A549 (cell line): ENCODE measurements at regions not wholly inside any gene's neighbourhood (a gene's known extent, or its start where the extent isn't known, plus 50 kb on each side); places are given as distances from the start of the nearest gene placed in this dataset.

Experiments
- ATAC-seq, 2 experiments: fragments of 200-7000 bp in 1 of 2; fragments of >200 bp in 1 of 2; cut with Nextera tagmentation in 1 of 2; cut with Tn5 transposase in 1 of 2; 3 replicates each; pipeline versions ENCODE4 v1.8.0 to v1.9.1; 2018 to 2020; ENCODE audit warnings: mild to moderate bottlenecking in 1 of 2, moderate library complexity in 1 of 2
- CTCF ChIA-PET: fragments of 300-600 bp; sonication (Branson Sonifier 250); formaldehyde crosslinking; extraction: SDS; loops from one replicate; lab custom pipeline; 2021; ENCODE audit warnings: antibody characterized with exemption, inconsistent platforms; lab: Yijun Ruan, JAX
- POLR2A ChIA-PET: fragments of 350-600 bp; formaldehyde crosslinking; extraction: SDS; loops from one replicate; lab custom pipeline; 2021; ENCODE audit warnings: antibody characterized with exemption, inconsistent platforms; lab: Yijun Ruan, JAX
- DNase-seq, 2 experiments: peaks; one replicate each; pipeline versions ENCODE4 v3.0.0 to v3.0.0-alpha.2; 2011 to 2016; ENCODE audit warnings: low read depth in 1 of 2, low spot score in 1 of 2
- FAIRE-seq: peaks from 2 replicates; lab custom pipeline; 2011; peaks lifted over from hg19 to GRCh38; lab: Jason Lieb, UNC
- H3K27ac ChIP-seq, 2 experiments: fragments of >200 bp; sonication (Bioruptor Twin); formaldehyde crosslinking; 3 replicates each; pipeline ENCODE4 v1.5.1; 2016 to 2017
- H3K4me1 ChIP-seq: fragments of >200 bp; sonication (Bioruptor Twin); formaldehyde crosslinking; 3 replicates; pipeline ENCODE4 v1.6.1; 2016
- H3K4me2 ChIP-seq: fragments of >200 bp; sonication (Bioruptor Twin); formaldehyde crosslinking; 3 replicates; pipeline ENCODE4 v1.6.1; 2016
- H3K4me3 ChIP-seq: fragments of >200 bp; sonication (Bioruptor Twin); formaldehyde crosslinking; 3 replicates; pipeline ENCODE4 v1.5.1; 2016
- H3K9me3 ChIP-seq: fragments of >200 bp; sonication (Bioruptor Twin); formaldehyde crosslinking; 3 replicates; pipeline ENCODE4 v1.6.1; 2016
- ATOH8 ChIP-seq: fragments of 250-450 bp; sonication (Bioruptor Pico); IDR thresholded peaks from 2 replicates; pipeline ENCODE4 v1.5.0; 2020; ENCODE audit warnings: low read depth, mild to moderate bottlenecking, moderate library complexity
- BHLHE40 ChIP-seq: IDR thresholded peaks from 2 replicates; pipeline ENCODE4 v1.6.1; 2012; ENCODE audit warnings: low read depth, low read length, inconsistent platforms
- CBX2 ChIP-seq: fragments of 200-600 bp; sonication (generic); IDR thresholded peaks from 2 replicates; pipeline ENCODE4 v1.6.1; 2016; ENCODE audit warnings: low read depth, mild to moderate bottlenecking, borderline replicate concordance
- CEBPB ChIP-seq, 2 experiments: fragments of >200 bp in 1 of 2; sonication (Bioruptor Twin) in 1 of 2; formaldehyde crosslinking in 1 of 2; IDR thresholded peaks; 2 replicates each; pipeline ENCODE4 v1.6.1; 2012 to 2016
- EHF ChIP-seq: fragments of 250-450 bp; sonication (Bioruptor Pico); IDR thresholded peaks from 2 replicates; pipeline ENCODE4 v1.5.0; 2020; ENCODE audit warnings: mild to moderate bottlenecking
- EHMT2 ChIP-seq: fragments of 200-600 bp; sonication (generic); IDR thresholded peaks from 2 replicates; pipeline ENCODE4 v1.6.1; 2016; ENCODE audit warnings: antibody characterized with exemption, low read depth, mild to moderate bottlenecking, moderate library complexity
- FOSB ChIP-seq: fragments of 250-450 bp; sonication (Bioruptor Pico); IDR thresholded peaks from 2 replicates; pipeline ENCODE4 v1.5.0; 2020; ENCODE audit warnings: mild to moderate bottlenecking, moderate library complexity
- GATA3 ChIP-seq: IDR thresholded peaks from 2 replicates; pipeline ENCODE4 v1.6.1; 2012; ENCODE audit warnings: borderline replicate concordance
- HES2 ChIP-seq: fragments of >200 bp; sonication (Bioruptor Twin); formaldehyde crosslinking; IDR thresholded peaks from 2 replicates; pipeline ENCODE4 v1.6.1; 2016
- HOXB13 ChIP-seq: fragments of 250-450 bp; sonication (Bioruptor Pico); IDR thresholded peaks from 2 replicates; pipeline ENCODE4 v1.5.0; 2020; ENCODE audit warnings: low read depth, mild to moderate bottlenecking, moderate library complexity
- HOXB5 ChIP-seq: fragments of 250-450 bp; sonication (Bioruptor Pico); IDR thresholded peaks from 2 replicates; pipeline ENCODE4 v1.5.0; 2020; ENCODE audit warnings: mild to moderate bottlenecking, moderate library complexity
- MAX ChIP-seq: IDR thresholded peaks from 2 replicates; pipeline ENCODE4 v1.6.1; 2012
- NFE2L2 ChIP-seq: fragments of 150-350 bp; conservative IDR thresholded peaks from 2 replicates; pipeline ENCODE4 v1.6.1; 2014; ENCODE audit warnings: low read length
- NPAS2 ChIP-seq: fragments of 250-450 bp; sonication (Bioruptor Pico); IDR thresholded peaks from 2 replicates; pipeline ENCODE4 v1.8.0; 2022; ENCODE audit warnings: mild to moderate bottlenecking, moderate library complexity, borderline replicate concordance
- PHF8 ChIP-seq: fragments of 200-600 bp; sonication (generic); IDR thresholded peaks from 2 replicates; pipeline ENCODE4 v1.6.1; 2016; ENCODE audit warnings: low read depth, mild to moderate bottlenecking, antibody characterized with exemption, moderate library complexity, borderline replicate concordance
- RCOR1 ChIP-seq: fragments of 150-350 bp; IDR thresholded peaks from 2 replicates; pipeline ENCODE4 v1.6.1; 2014; ENCODE audit warnings: antibody characterized with exemption, low read length, low read depth
- RNF2 ChIP-seq: fragments of 200-600 bp; sonication (generic); IDR thresholded peaks from 2 replicates; pipeline ENCODE4 v1.6.1; 2016; ENCODE audit warnings: low read depth, mild to moderate bottlenecking, antibody characterized with exemption, moderate library complexity, borderline replicate concordance
- SREBF2 ChIP-seq: fragments of 450-650 bp; IDR thresholded peaks from 2 replicates; pipeline ENCODE4 v1.6.1; 2014; ENCODE audit warnings: mild to moderate bottlenecking, moderate library complexity
- TP53 ChIP-seq: fragments of 250-450 bp; sonication (Bioruptor Pico); IDR thresholded peaks from 2 replicates; pipeline ENCODE4 v1.5.0; 2021; ENCODE audit warnings: mild to moderate bottlenecking, moderate library complexity
- ZC3H11A ChIP-seq: fragments of 450-650 bp; IDR thresholded peaks from 2 replicates; pipeline ENCODE4 v1.6.1; 2014; ENCODE audit warnings: antibody characterized with exemption, mild to moderate bottlenecking
- WGBS: methylation state at CpG from one replicate; pipeline ENCODE4 v1.1.6; 2017; ENCODE audit errors: missing lambda C conversion rate; 5-methylcytosine and 5-hydroxymethylcytosine counted together
- TF ChIP-seq, protein P1 (sequence below): fragments of >200 bp; sonication (Bioruptor Twin); formaldehyde crosslinking; IDR thresholded peaks from 3 replicates; pipeline ENCODE4 v1.5.1; 2016
- TF ChIP-seq, protein P2 (sequence below): fragments of 450-650 bp; IDR thresholded peaks from 2 replicates; pipeline ENCODE4 v1.6.1; 2014; ENCODE audit warnings: antibody characterized with exemption
- TF ChIP-seq, protein P3 (sequence below): fragments of >200 bp; sonication (Bioruptor Twin); formaldehyde crosslinking; IDR thresholded peaks from 3 replicates; pipeline ENCODE4 v1.6.1; 2016

DNA sequence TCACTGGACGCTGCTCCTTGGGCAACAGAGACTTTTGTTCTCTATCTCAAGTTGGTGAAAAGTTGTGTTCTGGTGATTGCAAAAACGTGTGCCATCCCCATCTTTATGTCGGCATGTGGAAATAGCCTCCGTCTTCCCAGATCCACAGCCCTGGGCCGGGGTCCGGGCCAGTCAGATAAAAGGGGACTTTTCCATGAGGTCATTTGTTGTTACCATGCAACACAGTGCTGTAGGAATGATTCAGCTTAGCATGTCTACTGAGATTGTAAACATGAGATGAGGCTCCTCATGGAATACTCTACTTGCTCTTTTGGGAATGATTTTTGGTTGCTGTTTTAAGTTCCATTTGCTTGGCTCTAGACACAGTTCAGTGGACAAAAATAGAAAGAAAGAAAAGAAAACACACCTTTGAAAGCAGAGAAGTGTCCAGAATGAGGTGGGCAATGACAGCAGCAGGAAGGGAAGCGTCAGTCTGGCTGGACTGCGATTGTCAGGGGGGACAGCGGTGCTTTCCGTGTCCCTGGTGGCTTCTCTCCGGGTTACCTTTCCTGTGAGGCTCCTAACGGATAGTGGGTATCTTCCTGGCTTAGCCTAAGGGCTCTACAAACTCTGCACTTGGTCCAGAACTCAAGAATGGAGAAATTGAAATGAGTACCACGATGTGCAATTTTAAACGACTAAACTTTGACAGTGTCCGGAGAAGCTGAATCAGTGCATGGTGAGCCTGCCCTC lies 91.6 kb downstream of the TEX29 start:
- ATAC-seq, result no peak
- Histone ChIP-seq H3K9me3 (no peaks in the 10 kb centered on the region), H3K4me1 (no peaks in the 10 kb centered on the region), H3K4me3 (no peak overlapping the region), H3K4me2 (no peak overlapping the region), H3K27ac (no peak overlapping the region)
- WGBS, result 45% methylated on average over 10 of the region's 15 CpGs
- ChIA-PET POLR2A (no interaction called here), CTCF (no interaction called here)
- TF ChIP-seq GATA3 (no peak), BHLHE40 (no peak), PHF8 (no peak), EHF (CRISPR knock-in tag) (no peak), FOSB (CRISPR knock-in tag) (no peak), HES2 (no peak), HOXB13 (no peak), NPAS2 (CRISPR knock-in tag) (no peak)
- TF ChIP-seq, protein P1, sequence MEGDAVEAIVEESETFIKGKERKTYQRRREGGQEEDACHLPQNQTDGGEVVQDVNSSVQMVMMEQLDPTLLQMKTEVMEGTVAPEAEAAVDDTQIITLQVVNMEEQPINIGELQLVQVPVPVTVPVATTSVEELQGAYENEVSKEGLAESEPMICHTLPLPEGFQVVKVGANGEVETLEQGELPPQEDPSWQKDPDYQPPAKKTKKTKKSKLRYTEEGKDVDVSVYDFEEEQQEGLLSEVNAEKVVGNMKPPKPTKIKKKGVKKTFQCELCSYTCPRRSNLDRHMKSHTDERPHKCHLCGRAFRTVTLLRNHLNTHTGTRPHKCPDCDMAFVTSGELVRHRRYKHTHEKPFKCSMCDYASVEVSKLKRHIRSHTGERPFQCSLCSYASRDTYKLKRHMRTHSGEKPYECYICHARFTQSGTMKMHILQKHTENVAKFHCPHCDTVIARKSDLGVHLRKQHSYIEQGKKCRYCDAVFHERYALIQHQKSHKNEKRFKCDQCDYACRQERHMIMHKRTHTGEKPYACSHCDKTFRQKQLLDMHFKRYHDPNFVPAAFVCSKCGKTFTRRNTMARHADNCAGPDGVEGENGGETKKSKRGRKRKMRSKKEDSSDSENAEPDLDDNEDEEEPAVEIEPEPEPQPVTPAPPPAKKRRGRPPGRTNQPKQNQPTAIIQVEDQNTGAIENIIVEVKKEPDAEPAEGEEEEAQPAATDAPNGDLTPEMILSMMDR, result no peak
- DNase-seq, result no peak
- no peak for FAIRE-seq

DNA sequence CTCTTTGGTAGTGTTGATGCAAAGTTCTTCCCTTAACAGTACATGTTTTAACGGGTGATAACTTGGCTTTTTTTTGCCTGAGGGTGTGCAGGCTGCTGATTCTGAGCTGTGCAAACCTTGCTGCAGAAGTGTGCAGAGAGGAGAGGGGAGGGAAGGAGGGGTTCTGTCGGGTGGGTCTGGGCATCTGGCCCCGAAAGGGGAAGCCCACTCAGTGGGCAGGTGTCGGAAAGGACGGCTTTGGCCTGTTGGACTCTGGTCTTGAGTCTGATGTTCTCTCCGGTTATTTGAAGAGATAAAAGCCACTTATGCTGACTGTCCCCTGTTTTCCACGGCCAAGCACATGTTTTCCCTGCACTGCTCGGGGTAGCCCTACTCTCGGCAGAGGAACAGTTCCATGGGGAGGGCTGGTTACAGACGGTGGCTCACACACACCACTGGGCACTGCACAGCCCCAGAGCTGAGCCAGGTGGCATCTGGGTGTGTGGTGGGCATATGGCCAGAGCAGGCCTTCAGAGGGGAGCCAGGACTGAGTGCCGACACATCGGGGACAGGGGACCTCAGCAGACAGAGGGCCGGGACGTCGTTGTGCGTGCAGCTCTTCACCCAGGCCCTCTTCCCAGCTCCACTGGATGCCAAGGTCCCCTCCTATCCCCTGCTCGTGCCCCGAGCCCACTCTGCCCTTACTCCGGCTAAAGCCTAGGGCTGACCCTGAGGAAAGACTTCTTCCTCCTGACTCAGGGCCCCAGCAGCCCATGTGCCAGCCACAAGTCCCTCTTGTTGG lies 93.2 kb downstream of the TEX29 start:
- no peaks in the 10 kb centered on the region for H3K4me1 ChIP-seq
- no peak for DNase-seq
- H3K9me3 ChIP-seq, result no peaks in the 10 kb centered on the region
- WGBS, result 23% methylated on average over 10 of the region's 19 CpGs
- H3K4me2 ChIP-seq, result no peak overlapping the region
- TF ChIP-seq FOSB (CRISPR knock-in tag) (no peak), ZC3H11A (no peak), EHMT2 (no peak), NPAS2 (CRISPR knock-in tag) (no peak), CBX2 (no peak), MAX (no peak), HOXB5 (CRISPR knock-in tag) (no peak)
- TF ChIP-seq, protein P2, sequence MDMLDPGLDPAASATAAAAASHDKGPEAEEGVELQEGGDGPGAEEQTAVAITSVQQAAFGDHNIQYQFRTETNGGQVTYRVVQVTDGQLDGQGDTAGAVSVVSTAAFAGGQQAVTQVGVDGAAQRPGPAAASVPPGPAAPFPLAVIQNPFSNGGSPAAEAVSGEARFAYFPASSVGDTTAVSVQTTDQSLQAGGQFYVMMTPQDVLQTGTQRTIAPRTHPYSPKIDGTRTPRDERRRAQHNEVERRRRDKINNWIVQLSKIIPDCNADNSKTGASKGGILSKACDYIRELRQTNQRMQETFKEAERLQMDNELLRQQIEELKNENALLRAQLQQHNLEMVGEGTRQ, result no peak
- TF ChIP-seq, protein P3, sequence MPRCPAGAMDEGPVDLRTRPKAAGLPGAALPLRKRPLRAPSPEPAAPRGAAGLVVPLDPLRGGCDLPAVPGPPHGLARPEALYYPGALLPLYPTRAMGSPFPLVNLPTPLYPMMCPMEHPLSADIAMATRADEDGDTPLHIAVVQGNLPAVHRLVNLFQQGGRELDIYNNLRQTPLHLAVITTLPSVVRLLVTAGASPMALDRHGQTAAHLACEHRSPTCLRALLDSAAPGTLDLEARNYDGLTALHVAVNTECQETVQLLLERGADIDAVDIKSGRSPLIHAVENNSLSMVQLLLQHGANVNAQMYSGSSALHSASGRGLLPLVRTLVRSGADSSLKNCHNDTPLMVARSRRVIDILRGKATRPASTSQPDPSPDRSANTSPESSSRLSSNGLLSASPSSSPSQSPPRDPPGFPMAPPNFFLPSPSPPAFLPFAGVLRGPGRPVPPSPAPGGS, result no peak
- H3K27ac ChIP-seq, result no peak overlapping the region
- CTCF ChIA-PET, result interaction anchor here (1.1 kb wide), 1 partner anchor 61 kb away, joined by 3 read pairs; no protein-coding TSS in a partner anchor
- no peak overlapping the region for H3K4me3 ChIP-seq
- POLR2A ChIA-PET, result no interaction called here
- no peak for FAIRE-seq
- no peak for ATAC-seq

GRCh38 chr13:111414341-111414740 lies 93.9 kb downstream of the TEX29 start:
- no peak for DNase-seq
- no peak overlapping the region for H3K27ac ChIP-seq
- 0% methylated on average over 1 of the region's 9 CpGs for WGBS
- no peak for FAIRE-seq
- POLR2A ChIA-PET, result no interaction called here
- no peak overlapping the region for H3K4me3 ChIP-seq
- CTCF ChIA-PET, result interaction anchor here (1.1 kb wide), 1 partner anchor 60 kb away, joined by 3 read pairs; no protein-coding TSS in a partner anchor
- no peak for ATAC-seq
- no peak overlapping the region for H3K4me2 ChIP-seq
- H3K9me3 ChIP-seq, result no peaks in the 10 kb centered on the region
- H3K4me1 ChIP-seq, result no peaks in the 10 kb centered on the region
- TF ChIP-seq TP53 (no peak), CEBPB (IDR thresholded peaks at IDR 0.05) (no peak), NFE2L2 (no peak), RCOR1 (no peak), PHF8 (no peak), SREBF2 (no peak), ATOH8 (no peak), RNF2 (no peak), NPAS2 (CRISPR knock-in tag) (no peak)
- TF ChIP-seq, protein P1, result no peak
